K562 (cell line): ENCODE measurements at regions not wholly inside any gene's neighbourhood (a gene's known extent, or its start where the extent isn't known, plus 50 kb on each side); places are given as distances from the start of the nearest gene placed in this dataset.

Experiments
- ATF7 ChIP-seq: fragments of 450-650 bp; IDR thresholded peaks from 2 replicates; pipeline ENCODE4 v1.7.1; 2014; ENCODE audit warnings: mild to moderate bottlenecking, moderate library complexity
- BRD9 ChIP-seq: fragments of 450-650 bp; IDR thresholded peaks from 2 replicates; pipeline ENCODE4 v1.6.1; 2018; ENCODE audit warnings: low read depth; ENCODE audit not compliant: partially characterized antibody
- CBFA2T2 ChIP-seq: fragments of 450-650 bp; conservative IDR thresholded peaks from 2 replicates; pipeline ENCODE4 v1.6.1; 2017; ENCODE audit warnings: mild to moderate bottlenecking
- CREM ChIP-seq: IDR thresholded peaks from 2 replicates; pipeline ENCODE4 v1.6.1; 2014; ENCODE audit warnings: antibody characterized with exemption, low read depth
- ETV1 ChIP-seq: fragments of 450-650 bp; conservative IDR thresholded peaks from 2 replicates; pipeline ENCODE4 v1.6.1; 2016; ENCODE audit warnings: missing genetic modification characterization, control low read depth, low read depth, missing compliant biosample characterization
- HDGF ChIP-seq: fragments of 450-650 bp; IDR thresholded peaks from 2 replicates; pipeline ENCODE4 v1.6.1; 2016
- KLF16 ChIP-seq: IDR thresholded peaks from 2 replicates; pipeline ENCODE4 v1.6.1; 2016; ENCODE audit warnings: antibody characterized with exemption
- MBD2 ChIP-seq: sonication (generic); IDR thresholded peaks from 2 replicates; pipeline ENCODE4 v1.6.1; 2016; ENCODE audit warnings: low read depth, borderline replicate concordance
- MECOM ChIP-seq: fragments of 250-450 bp; sonication (Bioruptor Pico); IDR thresholded peaks from 2 replicates; pipeline ENCODE4 v1.8.0; 2022; ENCODE audit warnings: inconsistent platforms
- MTA2 ChIP-seq: fragments of 450-650 bp; IDR thresholded peaks from 2 replicates; pipeline ENCODE4 v1.6.1; 2016; ENCODE audit warnings: low read depth
- NBN ChIP-seq: fragments of 450-650 bp; IDR thresholded peaks from 2 replicates; pipeline ENCODE4 v1.6.1; 2016; ENCODE audit warnings: low read depth, mild to moderate bottlenecking
- RCOR1 ChIP-seq, 2 experiments: IDR thresholded peaks; 2 replicates each; pipeline ENCODE4 v1.6.1; 2012; ENCODE audit warnings: low read depth in 2 of 2, low read length in 2 of 2, borderline replicate concordance in 1 of 2, improper control_type of control experiment in 1 of 2
- TBL1XR1 ChIP-seq, 2 experiments: IDR thresholded peaks; 2 replicates each; pipeline ENCODE4 v1.6.1; 2012; ENCODE audit warnings: improper control_type of control experiment in 2 of 2, low read length in 2 of 2, mild to moderate bottlenecking in 1 of 2
- ZNF444 ChIP-seq: fragments of 250-450 bp; sonication (Bioruptor Pico); IDR thresholded peaks from 2 replicates; pipeline ENCODE4 v1.4.0; 2020; ENCODE audit warnings: mild to moderate bottlenecking, moderate library complexity
- ZNF583 ChIP-seq: fragments of 250-450 bp; sonication (Bioruptor Pico); IDR thresholded peaks from 2 replicates; pipeline ENCODE4 v1.4.0; 2020
- ZNF639 ChIP-seq, 2 experiments: fragments of 200-800 bp in 1 of 2; sonication (Bioruptor generic) in 1 of 2; sonication (generic) in 1 of 2; formaldehyde crosslinking in 1 of 2; IDR thresholded peaks in 1 of 2; conservative IDR thresholded peaks in 1 of 2; 2 replicates each; pipeline versions ENCODE4 v1.5.0 to v1.6.1; 2016 to 2020; ENCODE audit warnings: missing compliant biosample characterization in 1 of 2, missing genetic modification characterization in 1 of 2, missing genetic modification reagents in 1 of 2
- TF ChIP-seq, protein P1 (sequence below), 3 experiments: fragments of 200-800 bp in 1 of 3; fragments of 250-450 bp in 1 of 3; fragments of 450-650 bp in 1 of 3; sonication (Bioruptor Pico) in 1 of 3; sonication (Bioruptor generic) in 1 of 3; formaldehyde crosslinking in 1 of 3; IDR thresholded peaks; 2 replicates each; pipeline versions ENCODE4 v1.6.1 to v1.8.0; 2016 to 2022; ENCODE audit warnings: mild to moderate bottlenecking in 2 of 3, missing genetic modification characterization in 2 of 3, missing compliant biosample characterization in 1 of 3, moderate library complexity in 1 of 3
- TF ChIP-seq, protein P2 (sequence below): sonication (generic); IDR thresholded peaks from 2 replicates; pipeline ENCODE4 v1.6.1; 2016
- TF ChIP-seq, protein P3 (sequence below): fragments of 450-650 bp; conservative IDR thresholded peaks from 2 replicates; pipeline ENCODE4 v1.6.1; 2016; ENCODE audit warnings: missing genetic modification characterization, low read depth, mild to moderate bottlenecking, control low read depth, missing compliant biosample characterization

GRCh38 chr6:15907220-15907913 lies 221.5 kb upstream of the MYLIP start (continued):
- 0 out of 4 replicates have a peak, but pooled peaks of 1 of the 2 experiments have one; percentile 2 for TF ChIP-seq RCOR1 (IDR thresholded peaks at IDR 0.05; ENCODE audit: borderline replicate concordance in 1 of 2, low read depth in 2 of 2, low read length in 2 of 2)
- peak; percentile 16; the same call in 1 of the 2 replicates for TF ChIP-seq NBN
- TF ChIP-seq MTA2, result peak; percentile 50; the same call in 1 of the 2 replicates
- TF ChIP-seq MBD2, result peak; percentile 45; the same call in 1 of the 2 replicates
- TF ChIP-seq CREM, result 0 out of 2 replicates have a peak, but pooled peaks have one; percentile 24
- TF ChIP-seq, protein P1, sequence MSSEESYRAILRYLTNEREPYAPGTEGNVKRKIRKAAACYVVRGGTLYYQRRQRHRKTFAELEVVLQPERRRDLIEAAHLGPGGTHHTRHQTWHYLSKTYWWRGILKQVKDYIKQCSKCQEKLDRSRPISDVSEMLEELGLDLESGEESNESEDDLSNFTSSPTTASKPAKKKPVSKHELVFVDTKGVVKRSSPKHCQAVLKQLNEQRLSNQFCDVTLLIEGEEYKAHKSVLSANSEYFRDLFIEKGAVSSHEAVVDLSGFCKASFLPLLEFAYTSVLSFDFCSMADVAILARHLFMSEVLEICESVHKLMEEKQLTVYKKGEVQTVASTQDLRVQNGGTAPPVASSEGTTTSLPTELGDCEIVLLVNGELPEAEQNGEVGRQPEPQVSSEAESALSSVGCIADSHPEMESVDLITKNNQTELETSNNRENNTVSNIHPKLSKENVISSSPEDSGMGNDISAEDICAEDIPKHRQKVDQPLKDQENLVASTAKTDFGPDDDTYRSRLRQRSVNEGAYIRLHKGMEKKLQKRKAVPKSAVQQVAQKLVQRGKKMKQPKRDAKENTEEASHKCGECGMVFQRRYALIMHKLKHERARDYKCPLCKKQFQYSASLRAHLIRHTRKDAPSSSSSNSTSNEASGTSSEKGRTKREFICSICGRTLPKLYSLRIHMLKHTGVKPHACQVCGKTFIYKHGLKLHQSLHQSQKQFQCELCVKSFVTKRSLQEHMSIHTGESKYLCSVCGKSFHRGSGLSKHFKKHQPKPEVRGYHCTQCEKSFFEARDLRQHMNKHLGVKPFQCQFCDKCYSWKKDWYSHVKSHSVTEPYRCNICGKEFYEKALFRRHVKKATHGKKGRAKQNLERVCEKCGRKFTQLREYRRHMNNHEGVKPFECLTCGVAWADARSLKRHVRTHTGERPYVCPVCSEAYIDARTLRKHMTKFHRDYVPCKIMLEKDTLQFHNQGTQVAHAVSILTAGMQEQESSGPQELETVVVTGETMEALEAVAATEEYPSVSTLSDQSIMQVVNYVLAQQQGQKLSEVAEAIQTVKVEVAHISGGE (CRISPR knock-in tag; IDR thresholded peaks at IDR 0.05), result peak in 1 of 3 experiments; percentile 70; a peak in 2 of 6 replicates
- peak in 1 of 2 experiments; percentile 7; a peak in 1 of 4 replicates for TF ChIP-seq TBL1XR1 (IDR thresholded peaks at IDR 0.05; ENCODE audit: low read length in 2 of 2)
- TF ChIP-seq, protein P2, sequence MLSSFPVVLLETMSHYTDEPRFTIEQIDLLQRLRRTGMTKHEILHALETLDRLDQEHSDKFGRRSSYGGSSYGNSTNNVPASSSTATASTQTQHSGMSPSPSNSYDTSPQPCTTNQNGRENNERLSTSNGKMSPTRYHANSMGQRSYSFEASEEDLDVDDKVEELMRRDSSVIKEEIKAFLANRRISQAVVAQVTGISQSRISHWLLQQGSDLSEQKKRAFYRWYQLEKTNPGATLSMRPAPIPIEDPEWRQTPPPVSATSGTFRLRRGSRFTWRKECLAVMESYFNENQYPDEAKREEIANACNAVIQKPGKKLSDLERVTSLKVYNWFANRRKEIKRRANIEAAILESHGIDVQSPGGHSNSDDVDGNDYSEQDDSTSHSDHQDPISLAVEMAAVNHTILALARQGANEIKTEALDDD, result peak; percentile 97
- TF ChIP-seq BRD9, result peak; percentile 75
- peak; percentile 30; the same call in 1 of the 2 replicates for TF ChIP-seq ETV1 (tag)
- TF ChIP-seq HDGF, result peak; percentile 45; the same call in 1 of the 2 replicates
- peak in 1 of 2 experiments; percentile 67; a peak in 2 of 4 replicates for TF ChIP-seq ZNF639 (CRISPR knock-in tag; conservative IDR thresholded peaks at IDR 0.05 in 1 of 2, IDR thresholded peaks at IDR 0.05 in 1 of 2)
- peak; percentile 63 for TF ChIP-seq ZNF583 (CRISPR knock-in tag)
- peak; percentile 55; the same call in 1 of the 2 replicates for TF ChIP-seq ATF7
- TF ChIP-seq, protein P3, sequence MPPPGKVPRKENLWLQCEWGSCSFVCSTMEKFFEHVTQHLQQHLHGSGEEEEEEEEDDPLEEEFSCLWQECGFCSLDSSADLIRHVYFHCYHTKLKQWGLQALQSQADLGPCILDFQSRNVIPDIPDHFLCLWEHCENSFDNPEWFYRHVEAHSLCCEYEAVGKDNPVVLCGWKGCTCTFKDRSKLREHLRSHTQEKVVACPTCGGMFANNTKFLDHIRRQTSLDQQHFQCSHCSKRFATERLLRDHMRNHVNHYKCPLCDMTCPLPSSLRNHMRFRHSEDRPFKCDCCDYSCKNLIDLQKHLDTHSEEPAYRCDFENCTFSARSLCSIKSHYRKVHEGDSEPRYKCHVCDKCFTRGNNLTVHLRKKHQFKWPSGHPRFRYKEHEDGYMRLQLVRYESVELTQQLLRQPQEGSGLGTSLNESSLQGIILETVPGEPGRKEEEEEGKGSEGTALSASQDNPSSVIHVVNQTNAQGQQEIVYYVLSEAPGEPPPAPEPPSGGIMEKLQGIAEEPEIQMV, result 0 out of 2 replicates have a peak, but pooled peaks have one; percentile 2
- TF ChIP-seq ZNF444 (CRISPR knock-in tag), result peak; percentile 35; the same call in 1 of the 2 replicates
- peak; percentile 61 for TF ChIP-seq CBFA2T2
- TF ChIP-seq KLF16, result 0 out of 2 replicates have a peak, but pooled peaks have one; percentile 53
- 0 out of 2 replicates have a peak, but pooled peaks have one; percentile 11 for TF ChIP-seq MECOM (CRISPR knock-in tag)
